Endothelial cell of umbilical vein (primary cell): ENCODE measurements at regions not wholly inside any gene's neighbourhood (a gene's known extent, or its start where the extent isn't known, plus 50 kb on each side); places are given as distances from the start of the nearest gene placed in this dataset.
"Not testable (repeated sequence)": the region's sequence is repeated elsewhere in the genome, so short reads cannot be mapped to it uniquely, and the experiment has no call there.

Experiments used
- BruUV-seq: library from RNA; stranded (reverse); fragments of 400-500 nt; replicated peaks from 2 replicates; lab custom pipeline; 2021; lab: Mats Ljungman, UMichigan
- CTCF ChIA-PET: fragments of 300-600, 350-600 bp; sonication (Branson Sonifier 250); formaldehyde crosslinking; loops from one replicate; lab custom pipeline; 2021; ENCODE audit warnings: antibody characterized with exemption, inconsistent platforms; lab: Charles Lee
- POLR2A ChIA-PET: fragments of 300-600, 350-600 bp; sonication (Branson Sonifier 250); formaldehyde crosslinking; loops from one replicate; lab custom pipeline; 2021; ENCODE audit warnings: antibody characterized with exemption, inconsistent platforms; lab: Charles Lee
- DNase-seq: peaks from one replicate; pipeline ENCODE4 v3.0.0-alpha.2; 2011; ENCODE audit warnings: low read depth, low spot score
- FAIRE-seq: peaks from 2 replicates; lab custom pipeline; 2011; peaks lifted over from hg19 to GRCh38; lab: Jason Lieb, UNC
- H2AFZ ChIP-seq: 2 replicates; pipeline ENCODE4 v1.6.0; 2012; ENCODE audit warnings: low read depth, low read length, control low read depth, inconsistent platforms
- H3K27ac ChIP-seq: 2 replicates; pipeline ENCODE4 v1.5.1; 2011; ENCODE audit warnings: low read depth, mild to moderate bottlenecking, control low read depth, low read length, moderate library complexity; ENCODE audit not compliant: insufficient read depth
- H3K27me3 ChIP-seq, 2 experiments: 2 replicates each; pipeline versions ENCODE4 v1.6.0 to v1.6.1; 2011; ENCODE audit warnings: low read length in 2 of 2, mixed read lengths in 1 of 2; ENCODE audit not compliant: control insufficient read depth in 2 of 2, insufficient read depth in 2 of 2
- H3K36me3 ChIP-seq, 2 experiments: 2 replicates in 1 of 2; 3 replicates in 1 of 2; pipeline ENCODE4 v1.5.1; 2011; ENCODE audit warnings: low read length in 2 of 2, mild to moderate bottlenecking in 1 of 2, moderate library complexity in 1 of 2; ENCODE audit not compliant: control insufficient read depth in 2 of 2, insufficient read depth in 2 of 2; ENCODE audit errors: extremely low read depth in 1 of 2
- H3K4me1 ChIP-seq: 3 replicates; pipeline ENCODE4 v1.5.1; 2011; ENCODE audit warnings: mild to moderate bottlenecking, low read length; ENCODE audit not compliant: control insufficient read depth, insufficient read depth; ENCODE audit errors: extremely low read depth
- H3K4me2 ChIP-seq: 2 replicates; pipeline ENCODE4 v1.6.1; 2011; ENCODE audit warnings: low read length, control low read depth, mixed read lengths; ENCODE audit not compliant: insufficient read depth
- H3K4me3 ChIP-seq, 3 experiments: fragments of 200-600 bp in 1 of 3; sonication (generic), shearing (Covaris generic) in 1 of 3; replicated peaks in 1 of 3; 2 replicates each; pipeline ENCODE4 v1.5.1; 2011 to 2016; ENCODE audit warnings: control low read depth in 3 of 3, low read length in 3 of 3, mild to moderate bottlenecking in 2 of 3, inconsistent platforms in 1 of 3, low read depth in 1 of 3, moderate library complexity in 1 of 3; ENCODE audit not compliant: insufficient read depth in 1 of 3
- H3K79me2 ChIP-seq: 2 replicates; pipeline ENCODE4 v1.6.0; 2012; ENCODE audit warnings: low read length, inconsistent platforms; ENCODE audit not compliant: control insufficient read depth, insufficient read depth
- H3K9ac ChIP-seq: replicated peaks from 2 replicates; pipeline ENCODE3; 2011; ENCODE audit warnings: low read length, control low read depth; ENCODE audit not compliant: insufficient read depth; ENCODE audit errors: extremely low read depth
- H3K9me1 ChIP-seq: replicated peaks from 3 replicates; pipeline ENCODE4 v1.6.0; 2011; ENCODE audit warnings: mild to moderate bottlenecking, low read length; ENCODE audit not compliant: control insufficient read depth, insufficient read depth; ENCODE audit errors: extremely low read depth
- H3K9me3 ChIP-seq: replicated peaks from 2 replicates; pipeline ENCODE4 v1.5.1; 2012; ENCODE audit warnings: low read length, inconsistent platforms; ENCODE audit not compliant: control insufficient read depth, insufficient read depth
- H4K20me1 ChIP-seq: replicated peaks from 2 replicates; pipeline ENCODE3; 2011; ENCODE audit warnings: mild to moderate bottlenecking, low read length; ENCODE audit not compliant: control insufficient read depth, insufficient read depth; ENCODE audit errors: extremely low read depth
- CTCF ChIP-seq, 2 donors: IDR thresholded peaks; 1 replicate in 1 of 2; 2 replicates in 1 of 2; pipeline ENCODE4 v1.5.1; 2011; ENCODE audit warnings: low read length in 2 of 2, mild to moderate bottlenecking in 2 of 2, moderate library complexity in 2 of 2, control low read depth in 1 of 2, inconsistent platforms in 1 of 2, low read depth in 1 of 2; ENCODE audit not compliant: insufficient read depth in 1 of 2; ENCODE audit errors: extremely low read depth in 1 of 2
- GATA2 ChIP-seq: IDR thresholded peaks from 2 replicates; pipeline ENCODE4 v1.7.0; 2011; ENCODE audit warnings: low read depth, mild to moderate bottlenecking, moderate library complexity, mixed read lengths, low read length; ENCODE audit not compliant: insufficient read length, insufficient read depth
- MYC ChIP-seq: IDR thresholded peaks from one replicate; pipeline ENCODE4 v1.6.1; 2011; ENCODE audit warnings: mild to moderate bottlenecking, low read depth, low read length
- dilution Hi-C: fragments of 300-500 bp; cut with MboI; formaldehyde crosslinking; loops from one replicate; pipeline ENCODE4 v1.15.0; 2019; ENCODE audit warnings: low sequenced_read_pairs; ENCODE audit not compliant: extremely low pct_ligation_motif_present
- intact Hi-C: fragments of 100-400 bp; cut with micrococcal nuclease; formaldehyde crosslinking; loops from one replicate; pipeline ENCODE4 v1.10.0; 2022

GRCh38 chr14:28831126-28831525 lies 64.5 kb downstream of the FOXG1 start:
- H3K79me2 ChIP-seq = no peaks in the 10 kb centered on the region
- no peaks in the 10 kb centered on the region for H3K9me1 ChIP-seq
- intact Hi-C loops (no loop called here), dilution Hi-C loops (no loop called here)
- no peak overlapping the region for H3K4me2 ChIP-seq
- H3K27me3 ChIP-seq = no peaks in the 10 kb centered on the region
- no peak overlapping the region for H3K9ac ChIP-seq
- no peaks in the 10 kb centered on the region for H3K4me1 ChIP-seq
- no peak overlapping the region for H3K27ac ChIP-seq
- H3K36me3 ChIP-seq = no peaks in the 10 kb centered on the region
- no peaks in the 10 kb centered on the region for H3K9me3 ChIP-seq
- H4K20me1 ChIP-seq = no peaks in the 10 kb centered on the region
- ChIA-PET CTCF (interaction anchor here (1.4 kb wide), 1 partner anchor 20 kb away, joined by 3 read pairs; no protein-coding TSS in a partner anchor), POLR2A (no interaction called here)
- TF ChIP-seq MYC (no peak), GATA2 (no peak), CTCF (IDR thresholded peaks at IDR 0.05; ENCODE audit: extremely low read depth in 1 of 2, insufficient read depth in 1 of 2, low read depth in 1 of 2, low read length in 2 of 2) (no peak)
- no peak for FAIRE-seq
- no peak overlapping the region for H2AFZ ChIP-seq
- no peak for DNase-seq
- BruUV-seq = no TSS peak
- no peak overlapping the region for H3K4me3 ChIP-seq

- H3K4me1 ChIP-seq, H3K9me1 ChIP-seq, H3K4me2 ChIP-seq, FAIRE-seq, intact Hi-C loops, CTCF ChIA-PET, POLR2A ChIA-PET, H3K36me3 ChIP-seq, H3K9me3 ChIP-seq, H3K4me3 ChIP-seq, H3K79me2 ChIP-seq, DNase-seq, H3K27ac ChIP-seq, H2AFZ ChIP-seq, H3K27me3 ChIP-seq, H3K9ac ChIP-seq, dilution Hi-C loops, H4K20me1 ChIP-seq, BruUV-seq: not testable (repeated sequence)
Measured at GRCh38 chr14:28842569-28842968, 76.0 kb downstream of the FOXG1 start.
